HG02981 (cell line): ENCODE measurements at regions not wholly inside any gene's neighbourhood (a gene's known extent, or its start where the extent isn't known, plus 50 kb on each side); places are given as distances from the start of the nearest gene placed in this dataset.
"Not testable (repeated sequence)": the region's sequence is repeated elsewhere in the genome, so short reads cannot be mapped to it uniquely, and the experiment has no call there.

Experiments
- ATAC-seq: cut with Tn5 transposase; IDR thresholded peaks from one replicate; pipeline ENCODE4 v1.9.1; 2021; ENCODE audit warnings: mild to moderate bottlenecking, moderate library complexity; ENCODE audit not compliant: unreplicated experiment

- no peak for ATAC-seq
These were observed 2001.6 kb upstream of the CDH9 start for GRCh38 chr5:29039994-29040393.

DNA sequence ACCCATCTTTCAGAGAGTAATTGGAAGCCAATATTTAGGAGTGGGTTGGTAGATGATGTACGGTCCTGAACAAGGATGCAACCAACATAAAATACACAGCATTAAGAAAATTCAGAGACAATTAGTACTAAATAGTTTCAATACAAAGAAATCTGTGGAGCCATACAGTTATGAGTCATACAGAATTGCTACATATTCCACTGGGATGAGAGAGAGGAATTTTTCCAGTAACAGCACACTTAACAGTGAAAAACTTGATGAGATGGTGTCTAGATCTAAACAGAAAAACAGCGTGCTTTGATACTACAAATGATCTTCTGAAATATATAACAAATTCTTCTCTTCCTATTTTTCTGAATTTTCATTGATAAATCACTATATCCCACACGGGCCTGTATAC is 1999.3 kb upstream of the CDH9 start:
- ATAC-seq, result no peak

- ATAC-seq, result no peak
These were observed 1985.7 kb upstream of the CDH9 start for GRCh38 chr5:29024052-29024451.

DNA sequence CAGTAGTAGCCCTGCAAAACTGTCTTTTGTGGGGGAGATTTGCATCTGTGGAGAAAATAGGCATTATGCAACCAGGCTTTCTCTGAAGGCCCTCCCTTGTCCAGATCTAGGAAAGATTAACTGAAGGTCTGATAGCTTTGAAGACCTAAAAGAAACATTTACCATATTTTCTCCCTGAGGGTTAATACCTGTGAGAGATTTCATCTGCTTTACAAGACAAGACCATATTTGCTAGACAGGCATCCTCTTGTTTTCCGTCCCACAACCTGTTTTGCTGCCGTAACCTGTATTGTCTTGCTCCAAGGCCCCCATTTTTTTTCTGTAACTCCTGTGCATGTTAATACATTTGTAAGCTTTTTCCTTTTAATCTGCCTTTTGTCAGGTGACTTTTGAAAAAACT is 1985.2 kb upstream of the CDH9 start:
- no peak for ATAC-seq

DNA sequence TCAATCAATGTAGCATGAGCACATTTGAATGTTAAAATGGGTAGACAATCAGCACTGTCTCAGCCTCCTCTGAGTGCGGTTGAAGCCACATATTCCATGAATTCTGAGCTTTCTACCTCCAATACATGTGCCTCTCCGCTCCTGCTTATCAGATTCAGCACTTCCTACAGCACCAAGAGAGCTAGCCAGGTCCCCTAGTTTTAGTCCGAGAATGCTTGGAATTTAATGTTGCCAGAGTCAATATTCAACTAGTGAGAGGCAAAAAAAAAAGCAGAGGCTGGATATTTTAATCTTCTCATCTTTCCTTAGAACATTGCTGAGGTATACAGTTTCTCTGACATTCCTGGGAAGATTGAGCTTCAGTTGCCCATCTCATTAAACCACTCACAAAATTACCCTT is 1979.1 kb upstream of the CDH9 start:
- no peak for ATAC-seq

GRCh38 chr5:29016067-29016466 is 1977.7 kb upstream of the CDH9 start:
- no peak for ATAC-seq

GRCh38 chr5:29015523-29015922 is 1977.1 kb upstream of the CDH9 start:
- no peak for ATAC-seq

DNA sequence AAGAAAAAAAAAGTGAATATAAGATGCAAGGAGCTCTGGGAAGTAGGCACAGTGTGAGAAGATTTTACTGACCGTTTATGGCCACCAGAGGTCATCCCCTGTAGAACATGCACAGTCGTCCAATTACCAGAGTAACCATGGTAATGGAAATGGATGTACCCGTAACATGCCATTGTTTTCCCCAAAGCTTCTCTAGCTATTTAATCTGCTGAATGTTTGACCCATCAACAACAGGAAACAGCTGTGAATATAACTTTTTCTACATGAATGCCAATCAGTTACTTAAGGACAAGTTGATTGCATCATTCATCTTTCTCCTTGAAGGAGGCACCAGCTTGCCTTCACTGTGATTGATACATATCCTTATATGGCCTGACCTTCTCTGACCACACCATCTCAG is 1967.0 kb upstream of the CDH9 start:
- no peak for ATAC-seq

DNA sequence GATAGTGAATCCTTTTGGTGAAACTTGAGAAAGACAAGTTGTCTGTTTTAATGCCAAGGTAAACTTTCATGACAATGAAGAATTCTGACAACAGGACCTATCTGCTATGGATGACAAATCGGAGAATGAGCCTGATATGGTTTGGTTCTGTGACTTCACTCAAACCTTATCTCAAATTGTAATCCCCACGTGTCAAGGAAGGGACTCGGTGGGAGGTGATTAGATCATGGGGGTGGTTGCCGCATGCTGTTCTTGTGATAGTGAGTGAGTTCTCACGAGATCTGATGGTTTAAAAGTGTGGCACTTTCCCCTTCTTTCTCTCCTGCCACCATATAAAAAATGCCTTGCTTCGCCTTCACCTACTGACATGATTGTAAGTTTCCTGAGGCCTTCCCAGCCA is 1964.1 kb upstream of the CDH9 start:
- ATAC-seq, result no peak

GRCh38 chr5:29001666-29002065 is 1963.3 kb upstream of the CDH9 start:
- ATAC-seq, result no peak

DNA sequence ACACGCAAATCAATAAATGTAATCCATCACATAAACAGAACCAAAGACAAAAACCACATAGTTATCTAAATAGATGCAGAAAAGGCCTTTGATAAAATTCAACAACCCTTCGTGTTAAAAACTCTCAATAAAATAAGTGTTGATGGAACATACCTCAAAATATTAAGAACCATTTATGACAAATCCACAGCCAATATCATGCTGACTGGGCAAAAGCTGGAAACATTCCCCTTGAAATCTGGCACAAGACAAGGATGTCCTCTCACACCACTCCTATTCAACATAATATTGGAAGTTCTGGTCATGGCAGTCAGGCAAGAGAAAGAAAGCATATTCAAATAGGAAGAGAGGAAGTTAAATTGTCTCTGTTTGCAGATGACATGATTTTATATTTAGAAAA is 1946.3 kb upstream of the CDH9 start:
- no peak for ATAC-seq

DNA sequence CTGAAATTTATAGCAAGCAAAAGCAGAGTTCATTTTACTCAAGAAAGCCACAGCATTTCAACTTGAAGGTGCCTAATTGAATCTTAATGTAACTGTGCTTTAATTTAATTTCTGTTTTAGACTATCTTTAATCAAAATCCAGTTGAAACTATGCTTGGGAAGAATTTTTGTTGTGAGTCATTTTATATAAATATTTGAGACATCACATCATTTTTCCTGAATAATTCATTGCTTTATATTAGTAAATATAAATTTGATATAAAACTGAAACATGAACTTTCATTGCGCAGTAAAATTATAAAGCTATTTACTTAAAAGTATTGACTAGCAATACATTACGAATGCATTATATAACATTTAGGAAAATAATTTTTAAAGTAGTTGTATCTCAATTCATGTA is 1937.1 kb upstream of the CDH9 start:
- no peak for ATAC-seq

- no peak for ATAC-seq
These were observed 1929.5 kb upstream of the CDH9 start for GRCh38 chr5:28967848-28968247.

GRCh38 chr5:28961816-28962215 is 1923.4 kb upstream of the CDH9 start:
- ATAC-seq, result no peak

DNA sequence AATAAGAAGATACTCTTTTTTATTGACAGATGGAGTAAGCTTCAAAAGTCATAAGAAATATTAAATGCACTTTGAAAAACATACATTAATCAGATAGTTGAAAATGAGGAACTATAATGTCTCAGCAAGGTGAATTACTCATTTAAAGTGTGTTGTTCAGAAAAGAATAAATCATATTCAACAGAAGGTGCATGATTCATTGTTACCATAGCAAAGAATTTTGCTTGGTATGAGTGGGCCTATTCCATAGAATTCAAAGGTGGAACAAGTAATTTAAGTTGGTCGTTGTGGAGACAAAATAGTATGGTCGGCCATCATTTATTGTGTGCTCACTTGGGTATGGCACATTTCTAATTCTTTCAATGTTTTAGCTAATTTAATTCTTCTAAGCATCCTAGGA is 1920.2 kb upstream of the CDH9 start:
- ATAC-seq, result no peak

DNA sequence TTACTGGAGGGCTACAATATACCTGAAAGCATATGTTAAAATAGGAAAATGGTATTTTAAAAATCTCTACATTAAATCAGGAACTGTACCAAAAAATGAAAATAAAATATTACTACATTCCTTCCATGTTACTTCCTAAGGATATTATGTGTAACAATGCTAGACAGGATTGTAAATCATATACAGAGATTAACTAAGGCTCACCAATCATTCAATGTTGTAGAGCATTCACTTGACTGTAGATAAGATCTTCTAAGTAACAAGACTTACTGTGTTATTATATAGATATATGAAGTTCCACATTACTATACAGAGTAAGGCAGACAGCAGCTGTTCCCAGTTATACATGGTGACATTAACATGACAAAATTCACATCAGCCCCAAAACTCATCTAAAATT is 1919.1 kb upstream of the CDH9 start:
- no peak for ATAC-seq

- ATAC-seq, result no peak
These were observed 1915.7 kb upstream of the CDH9 start for GRCh38 chr5:28954074-28954473.

GRCh38 chr5:28947865-28948264 is 1909.5 kb upstream of the CDH9 start:
- no peak for ATAC-seq

GRCh38 chr5:28945859-28946258 is 1907.5 kb upstream of the CDH9 start:
- ATAC-seq, result no peak

DNA sequence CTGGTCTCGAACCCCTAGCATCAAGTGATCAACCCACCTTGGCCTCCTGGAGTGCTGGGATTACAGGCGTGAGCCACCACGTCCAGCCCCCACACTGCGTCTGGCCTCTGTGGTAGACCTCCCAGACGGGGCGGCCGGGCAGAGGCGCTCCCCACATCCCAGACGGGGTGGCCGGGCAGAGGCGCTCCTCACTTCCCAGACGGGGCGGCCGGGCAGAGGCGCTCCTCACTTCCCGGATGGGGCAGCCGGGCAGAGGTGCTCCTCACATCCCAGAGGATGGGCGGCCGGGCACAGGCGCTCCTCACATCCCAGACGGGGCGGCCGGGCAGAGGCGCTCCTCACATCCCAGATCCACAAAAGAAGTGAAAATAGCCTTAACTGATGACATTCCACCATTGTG is 1891.0 kb upstream of the CDH9 start:
- ATAC-seq, result not testable (repeated sequence)

DNA sequence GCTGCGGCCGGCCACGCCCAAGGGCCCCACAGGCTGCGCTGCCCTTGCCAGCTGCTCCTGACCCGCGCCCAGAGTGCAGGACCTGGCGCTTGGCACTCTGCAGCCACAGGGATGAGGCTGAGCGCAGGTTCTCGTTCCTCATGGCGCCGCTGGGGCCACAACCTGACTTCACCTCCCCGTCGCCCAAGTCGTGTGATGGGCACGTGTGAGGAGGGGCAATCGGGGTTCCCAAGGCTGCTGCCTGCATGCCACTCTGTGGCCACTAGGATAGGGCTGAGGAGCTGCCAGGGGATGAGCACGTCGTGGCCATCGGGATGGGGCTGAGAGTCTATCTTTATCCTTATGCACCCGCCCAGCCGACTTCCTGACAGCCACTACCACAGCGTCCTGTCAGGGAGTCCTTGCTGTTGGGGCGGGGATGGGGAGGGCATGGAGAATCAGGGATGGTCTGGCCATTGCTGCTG is 1890.0 kb upstream of the CDH9 start:
- ATAC-seq, result not testable (repeated sequence)

DNA sequence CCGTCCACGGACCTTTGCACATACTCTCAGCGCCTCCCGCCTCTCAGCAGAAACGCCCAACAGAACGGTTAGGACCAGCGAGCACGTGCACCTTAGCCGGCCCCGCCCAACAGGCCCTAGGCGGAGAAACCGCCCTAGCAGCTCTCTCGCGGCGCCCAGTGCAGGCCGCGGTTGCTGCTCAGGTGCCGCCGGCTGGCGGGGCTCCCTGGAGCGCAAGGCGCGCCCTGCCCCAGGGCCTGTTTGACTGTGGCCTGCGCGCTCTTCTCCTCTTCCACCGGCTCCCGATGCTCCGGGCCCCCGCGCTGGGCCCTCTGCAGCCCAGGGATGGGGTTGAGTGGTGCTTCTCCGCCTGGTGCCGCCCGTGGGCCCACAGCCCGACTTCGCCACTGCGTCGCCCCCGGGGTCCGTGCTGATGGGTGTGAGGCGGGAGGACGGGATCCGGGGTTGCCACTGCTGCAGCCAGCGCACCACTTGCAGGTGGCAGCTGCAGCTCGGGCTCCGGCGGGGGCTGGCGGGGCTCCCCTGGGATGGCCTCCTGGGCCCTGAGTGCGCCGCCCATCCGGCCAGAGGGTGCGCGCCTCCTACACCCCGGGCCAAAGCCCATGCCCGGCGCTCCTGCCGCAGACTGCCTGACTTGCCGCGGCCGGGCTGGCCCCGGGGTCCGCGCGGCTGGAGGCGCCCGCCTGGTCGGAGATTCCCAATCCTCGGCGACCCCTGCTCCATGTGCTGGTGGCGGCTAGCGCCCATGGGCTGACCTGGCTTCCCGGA is 1889.4 kb upstream of the CDH9 start:
- ATAC-seq, result no peak

- no peak for ATAC-seq
These were observed 1888.0 kb upstream of the CDH9 start for GRCh38 chr5:28926422-28926821.
